H9 (cell line): ENCODE measurements at regions not wholly inside any gene's neighbourhood (a gene's known extent, or its start where the extent isn't known, plus 50 kb on each side); places are given as distances from the start of the nearest gene placed in this dataset.

ENCODE experiments used
- DNase-seq: peaks from one replicate; pipeline ENCODE4 v3.0.0-alpha.2; 2017
- H2AFZ ChIP-seq: one replicate; pipeline ENCODE4 v1.6.1; 2013; ENCODE audit warnings: mild to moderate bottlenecking, low read length, control low read depth, moderate library complexity
- H2AK5ac ChIP-seq: 2 replicates; pipeline ENCODE4 v1.6.1; 2013; ENCODE audit warnings: low read length, control low read depth, mixed read lengths; ENCODE audit not compliant: insufficient read length
- H2BK120ac ChIP-seq: one replicate; pipeline ENCODE4 v1.6.1; 2013; ENCODE audit warnings: low read depth, mild to moderate bottlenecking, low read length, control low read depth, inconsistent platforms; ENCODE audit not compliant: poor library complexity, severe bottlenecking
- H2BK12ac ChIP-seq: 2 replicates; pipeline ENCODE4 v1.6.1; 2013; ENCODE audit warnings: low read length, control low read depth, mixed read lengths, low read depth; ENCODE audit not compliant: insufficient read length
- H2BK15ac ChIP-seq: 2 replicates; pipeline ENCODE4 v1.6.1; 2013; ENCODE audit warnings: low read depth, low read length, control low read depth
- H2BK20ac ChIP-seq: one replicate; pipeline ENCODE4 v1.6.1; 2013; ENCODE audit warnings: low read depth, mild to moderate bottlenecking, low read length, control low read depth, inconsistent platforms; ENCODE audit not compliant: poor library complexity, severe bottlenecking
- H2BK5ac ChIP-seq: 2 replicates; pipeline ENCODE4 v1.6.1; 2013; ENCODE audit warnings: low read length, control low read depth, mixed read lengths; ENCODE audit not compliant: insufficient read length
- H3K14ac ChIP-seq: 2 replicates; pipeline ENCODE4 v1.6.1; 2013; ENCODE audit warnings: low read length, control low read depth; ENCODE audit not compliant: insufficient read depth
- H3K18ac ChIP-seq: 2 replicates; pipeline ENCODE4 v1.6.1; 2013; ENCODE audit warnings: low read depth, mild to moderate bottlenecking, mixed read lengths, low read length, control low read depth; ENCODE audit not compliant: insufficient read length
- H3K23ac ChIP-seq: 2 replicates; pipeline ENCODE4 v1.6.1; 2013; ENCODE audit warnings: low read length, control low read depth, mixed read lengths, low read depth; ENCODE audit not compliant: insufficient read length
- H3K23me2 ChIP-seq: 2 replicates; pipeline ENCODE4 v1.6.1; 2013; ENCODE audit warnings: low read depth, mild to moderate bottlenecking, mixed read lengths, low read length, control low read depth; ENCODE audit not compliant: insufficient read length, poor library complexity, severe bottlenecking
- H3K27ac ChIP-seq: 2 replicates; pipeline ENCODE4 v1.5.1; 2013; ENCODE audit warnings: low read length, control low read depth, mixed read lengths, low read depth; ENCODE audit not compliant: insufficient read length
- H3K27me3 ChIP-seq: 2 replicates; pipeline ENCODE4 v1.6.1; 2013; ENCODE audit warnings: low read length, control low read depth, inconsistent platforms; ENCODE audit not compliant: insufficient read depth
- H3K4ac ChIP-seq: 2 replicates; pipeline ENCODE4 v1.6.1; 2013; ENCODE audit warnings: low read depth, mild to moderate bottlenecking, control low read depth, inconsistent platforms, low read length, moderate library complexity
- H3K4me1 ChIP-seq: 2 replicates; pipeline ENCODE4 v1.6.1; 2013; ENCODE audit warnings: low read length, control low read depth, inconsistent platforms; ENCODE audit not compliant: insufficient read depth
- H3K4me2 ChIP-seq: 2 replicates; pipeline ENCODE4 v1.6.1; 2013; ENCODE audit warnings: low read length, control low read depth, mixed read lengths; ENCODE audit not compliant: insufficient read length, insufficient read depth
- H3K56ac ChIP-seq: 2 replicates; pipeline ENCODE4 v1.6.1; 2013; ENCODE audit warnings: low read depth, mild to moderate bottlenecking, mixed read lengths, low read length, control low read depth; ENCODE audit not compliant: insufficient read length
- H3K79me1 ChIP-seq: 2 replicates; pipeline ENCODE4 v1.6.1; 2013; ENCODE audit warnings: low read depth, mild to moderate bottlenecking, moderate library complexity, low read length, control low read depth, inconsistent platforms; ENCODE audit not compliant: insufficient read depth, poor library complexity, severe bottlenecking
- H3K79me2 ChIP-seq: 2 replicates; pipeline ENCODE4 v1.6.1; 2013; ENCODE audit warnings: low read length, control low read depth, inconsistent platforms; ENCODE audit not compliant: insufficient read depth
- H3K9ac ChIP-seq: 2 replicates; pipeline ENCODE4 v1.6.1; 2013; ENCODE audit warnings: low read length, control low read depth, mixed read lengths; ENCODE audit not compliant: insufficient read length; ENCODE audit errors: extremely low read depth
- H3K9me3 ChIP-seq: one replicate; pipeline ENCODE4 v1.6.1; 2013; ENCODE audit warnings: low read depth, low read length, inconsistent platforms; ENCODE audit not compliant: control insufficient read depth
- H3T11ph ChIP-seq: one replicate; pipeline ENCODE4 v1.6.1; 2013; ENCODE audit warnings: mild to moderate bottlenecking, low read length, control low read depth, inconsistent platforms
- H4K20me1 ChIP-seq: one replicate; pipeline ENCODE4 v1.6.1; 2013; ENCODE audit not compliant: control insufficient read depth, insufficient read length, insufficient read depth
- H4K5ac ChIP-seq: 2 replicates; pipeline ENCODE4 v1.6.1; 2013; ENCODE audit warnings: low read depth, mild to moderate bottlenecking, mixed read lengths, low read length, control low read depth; ENCODE audit not compliant: insufficient read length
- H4K8ac ChIP-seq: replicated peaks from 2 replicates; pipeline ENCODE4 v1.6.1; 2013; ENCODE audit warnings: low read length, control low read depth, mixed read lengths, low read depth; ENCODE audit not compliant: insufficient read length
- H4K91ac ChIP-seq: 2 replicates; pipeline ENCODE4 v1.6.1; 2013; ENCODE audit warnings: low read depth, mild to moderate bottlenecking, moderate library complexity, mixed read lengths, low read length, control low read depth; ENCODE audit not compliant: insufficient read length
- H3K27ac Mint-ChIP-seq, 3 experiments: 2 replicates in 2 of 3; 3 replicates in 1 of 3; pipeline ENCODE4 v1.8.0; 2020 to 2021; ENCODE audit warnings: mixed read lengths in 3 of 3, mild to moderate bottlenecking in 1 of 3, moderate library complexity in 1 of 3
- H3K27me3 Mint-ChIP-seq: 2 replicates; pipeline ENCODE4 v1.8.0; 2021; ENCODE audit warnings: low read depth, mild to moderate bottlenecking, moderate library complexity, mixed read lengths
- H3K36me3 Mint-ChIP-seq, 3 experiments: 2 replicates in 2 of 3; 3 replicates in 1 of 3; pipeline ENCODE4 v1.8.0; 2020 to 2021; ENCODE audit warnings: low read depth in 3 of 3, mixed read lengths in 3 of 3; ENCODE audit not compliant: insufficient read depth in 1 of 3
- H3K4me1 Mint-ChIP-seq, 2 experiments: 2 replicates each; pipeline ENCODE4 v1.8.0; 2020; ENCODE audit warnings: mixed read lengths in 2 of 2
- H3K4me3 Mint-ChIP-seq, 2 experiments: 2 replicates in 1 of 2; 3 replicates in 1 of 2; pipeline ENCODE4 v1.8.0; 2020 to 2021; ENCODE audit warnings: mild to moderate bottlenecking in 2 of 2, mixed read lengths in 2 of 2, moderate library complexity in 1 of 2
- H3K9me3 Mint-ChIP-seq, 2 experiments: 2 replicates in 1 of 2; 3 replicates in 1 of 2; pipeline ENCODE4 v1.8.0; 2020; ENCODE audit warnings: mild to moderate bottlenecking in 2 of 2, mixed read lengths in 2 of 2, moderate library complexity in 1 of 2
- CTCF ChIP-seq: fragments of 200-600 bp; sonication (generic); conservative IDR thresholded peaks from 3 replicates; pipeline ENCODE4 v1.8.0; 2021; ENCODE audit warnings: antibody characterized with exemption, mild to moderate bottlenecking
- WGBS: extraction: QIAGEN DNeasy Blood & Tissue Kit; methylation state at CpG from one replicate; pipeline ENCODE4 v1.1.7; 2013; ENCODE audit warnings: missing lambda C conversion rate, low lambda C conversion rate, mixed read lengths; ENCODE audit not compliant: insufficient read length; ENCODE audit errors: extremely low coverage; 5-methylcytosine and 5-hydroxymethylcytosine counted together

GRCh38 chr18:75497576-75498235 is 70.2 kb upstream of the SMIM21 start:
- no peaks in the 10 kb centered on the region for H3K9me3 ChIP-seq
- H2BK20ac ChIP-seq: no peak overlapping the region
- no peak for DNase-seq
- H3K27ac ChIP-seq: no peak overlapping the region
- no peaks in the 10 kb centered on the region for H4K20me1 ChIP-seq
- no CpG with 5 or more reads among the region's 8 CpGs for WGBS
- no peak overlapping the region for H4K8ac ChIP-seq
- H3K36me3 Mint-ChIP-seq: no peaks in the 10 kb centered on the region
- no peaks in the 10 kb centered on the region for H3K79me2 ChIP-seq
- no peak overlapping the region for H2AK5ac ChIP-seq
- H4K91ac ChIP-seq: no peak overlapping the region
- no peak overlapping the region for H2BK15ac ChIP-seq
- H2AFZ ChIP-seq: no peak overlapping the region
- H3K56ac ChIP-seq: no peak overlapping the region
- no peak overlapping the region for H2BK5ac ChIP-seq
- no peak overlapping the region for H2BK12ac ChIP-seq
- no peaks in the 10 kb centered on the region for H3K27me3 Mint-ChIP-seq
- H3K14ac ChIP-seq: no peak overlapping the region
- no peaks in the 10 kb centered on the region for H3K79me1 ChIP-seq
- H3K9me3 Mint-ChIP-seq: no peaks in the 10 kb centered on the region
- no peak overlapping the region for H4K5ac ChIP-seq
- no peaks in the 10 kb centered on the region for H3K4me1 Mint-ChIP-seq
- no peak for TF ChIP-seq CTCF
- H3K4me3 Mint-ChIP-seq: no peak overlapping the region
- H3K27me3 ChIP-seq: no peaks in the 10 kb centered on the region
- H3K18ac ChIP-seq: no peak overlapping the region
- H3K23ac ChIP-seq: no peak overlapping the region
- H3K23me2 ChIP-seq: no peaks in the 10 kb centered on the region
- H3T11ph ChIP-seq: no peak overlapping the region
- H3K4me2 ChIP-seq: no peak overlapping the region
- H3K4ac ChIP-seq: no peak overlapping the region
- no peak overlapping the region for H3K27ac Mint-ChIP-seq
- H3K4me1 ChIP-seq: no peaks in the 10 kb centered on the region
- H2BK120ac ChIP-seq: no peak overlapping the region
- no peak overlapping the region for H3K9ac ChIP-seq
